HepG2 (cell line): ENCODE measurements at regions not wholly inside any gene's neighbourhood (a gene's known extent, or its start where the extent isn't known, plus 50 kb on each side); places are given as distances from the start of the nearest gene placed in this dataset.

Experiments
- CTCF ChIP-seq: sonication (generic); formaldehyde crosslinking; IDR thresholded peaks from 2 replicates; pipeline ENCODE4 v1.5.0; 2020; ENCODE audit warnings: mild to moderate bottlenecking, missing genetic modification reagents, moderate library complexity
- SRF ChIP-seq: IDR thresholded peaks from 2 replicates; pipeline ENCODE4 v1.6.1; 2011; ENCODE audit warnings: mild to moderate bottlenecking, low read depth, low read length, moderate library complexity
- ZNF7 ChIP-seq: IDR thresholded peaks from 2 replicates; pipeline ENCODE4 v1.6.1; 2016; ENCODE audit warnings: missing biosample characterization, missing genetic modification reagents
- ZNF775 ChIP-seq: sonication (generic); formaldehyde crosslinking; IDR thresholded peaks from 2 replicates; pipeline ENCODE4 v1.4.0; 2020; ENCODE audit warnings: missing genetic modification reagents, mild to moderate bottlenecking, moderate library complexity, borderline replicate concordance

- no peak for TF ChIP-seq ZNF7 (CRISPR knock-in tag)
- TF ChIP-seq ZNF775 (CRISPR knock-in tag): no peak
- no peak for TF ChIP-seq SRF
- no peak for TF ChIP-seq CTCF (CRISPR knock-in tag)
Observed at GRCh38 chr13:104140552-104140951, 1074.3 kb upstream of the SLC10A2 start.
